HG03139 (cell line): ENCODE measurements at regions not wholly inside any gene's neighbourhood (a gene's known extent, or its start where the extent isn't known, plus 50 kb on each side); places are given as distances from the start of the nearest gene placed in this dataset.
"Not testable (repeated sequence)": the region's sequence is repeated elsewhere in the genome, so short reads cannot be mapped to it uniquely, and the experiment has no call there.

Experiments
- ATAC-seq: cut with Tn5 transposase; IDR thresholded peaks from one replicate; pipeline ENCODE4 v1.9.1; 2021; ENCODE audit not compliant: unreplicated experiment

GRCh38 chr5:12911156-12911555 is 1006.9 kb upstream of the CTNND2 start:
- no peak for ATAC-seq

DNA sequence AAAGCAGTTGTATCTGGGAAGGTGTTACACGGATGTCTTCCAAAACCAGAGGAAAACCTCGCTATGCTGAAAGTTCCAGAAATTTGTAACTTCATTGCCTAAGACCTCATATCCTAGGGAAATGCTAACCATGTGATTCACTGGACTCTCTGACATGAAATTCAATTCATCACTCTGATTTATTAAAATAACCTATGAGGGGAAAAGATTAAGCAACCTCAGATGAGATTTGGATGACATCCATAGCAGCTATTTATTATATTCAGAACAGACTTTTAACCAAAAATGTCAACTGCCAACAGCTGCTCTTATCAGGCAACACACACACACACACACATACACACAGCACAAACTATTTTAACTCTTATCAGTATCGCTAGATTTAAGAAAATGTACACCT is 1006.4 kb upstream of the CTNND2 start:
- ATAC-seq: no peak

- ATAC-seq: no peak
These were observed 998.4 kb upstream of the CTNND2 start for GRCh38 chr5:12902611-12903010.

DNA sequence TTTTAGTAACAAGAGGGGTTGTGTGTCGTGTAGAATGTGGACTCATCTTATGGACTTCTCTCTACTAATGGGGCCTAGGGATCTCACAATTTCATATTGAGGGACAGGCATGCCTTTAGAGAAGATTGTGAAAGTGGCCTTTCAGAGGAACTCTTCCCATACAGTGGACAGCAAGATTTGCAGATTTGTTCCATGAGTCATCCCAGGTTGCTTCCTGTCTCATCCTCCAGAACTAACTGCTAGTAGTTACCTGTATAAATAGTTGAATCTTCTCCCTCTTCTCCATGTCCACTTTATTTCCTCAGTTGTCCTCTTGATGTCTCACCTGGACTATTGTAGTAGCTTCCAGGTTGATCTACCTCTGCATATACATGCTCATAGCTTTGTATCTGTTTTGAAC is 997.5 kb upstream of the CTNND2 start:
- no peak for ATAC-seq

DNA sequence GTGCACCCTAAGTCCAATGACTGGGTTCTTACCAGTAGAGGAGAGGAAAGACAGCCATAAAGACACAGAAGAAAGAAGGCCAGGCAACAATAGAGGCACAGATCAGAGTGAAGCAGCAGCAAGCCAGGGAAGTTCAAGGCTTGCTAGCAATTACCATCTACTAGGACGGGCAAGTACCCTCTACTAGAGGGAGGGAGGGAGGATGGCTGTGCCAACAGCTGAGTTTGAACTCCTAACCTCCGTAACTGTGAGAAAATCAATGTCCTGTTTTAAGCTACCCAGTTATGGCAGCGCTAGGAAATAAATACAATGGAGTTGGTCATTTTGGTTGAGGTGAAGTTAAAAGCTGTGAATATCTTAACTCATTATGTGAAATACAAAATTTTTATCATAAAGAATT is 991.8 kb upstream of the CTNND2 start:
- ATAC-seq: no peak

- ATAC-seq: no peak
These were observed 980.8 kb upstream of the CTNND2 start for GRCh38 chr5:12885018-12885417.

DNA sequence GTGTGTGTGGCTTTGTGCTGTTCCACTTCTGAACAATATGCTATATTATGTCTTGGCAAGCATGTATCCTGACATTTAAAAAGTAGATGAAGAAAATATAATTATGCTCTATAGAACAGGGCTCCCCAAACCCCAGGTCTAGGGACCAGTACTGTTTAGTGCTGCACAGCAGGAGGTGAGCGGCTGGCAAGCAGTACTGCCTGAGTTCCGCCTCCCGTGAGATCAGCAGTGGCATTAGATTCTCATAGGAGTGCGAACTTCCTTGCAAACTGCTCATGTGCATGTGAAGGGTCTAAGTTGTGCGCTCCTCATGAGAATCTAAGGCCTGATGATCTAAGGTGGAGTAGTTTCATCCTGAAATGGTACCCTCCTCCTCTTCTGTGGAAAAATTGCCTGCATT is 979.1 kb upstream of the CTNND2 start:
- ATAC-seq: no peak

DNA sequence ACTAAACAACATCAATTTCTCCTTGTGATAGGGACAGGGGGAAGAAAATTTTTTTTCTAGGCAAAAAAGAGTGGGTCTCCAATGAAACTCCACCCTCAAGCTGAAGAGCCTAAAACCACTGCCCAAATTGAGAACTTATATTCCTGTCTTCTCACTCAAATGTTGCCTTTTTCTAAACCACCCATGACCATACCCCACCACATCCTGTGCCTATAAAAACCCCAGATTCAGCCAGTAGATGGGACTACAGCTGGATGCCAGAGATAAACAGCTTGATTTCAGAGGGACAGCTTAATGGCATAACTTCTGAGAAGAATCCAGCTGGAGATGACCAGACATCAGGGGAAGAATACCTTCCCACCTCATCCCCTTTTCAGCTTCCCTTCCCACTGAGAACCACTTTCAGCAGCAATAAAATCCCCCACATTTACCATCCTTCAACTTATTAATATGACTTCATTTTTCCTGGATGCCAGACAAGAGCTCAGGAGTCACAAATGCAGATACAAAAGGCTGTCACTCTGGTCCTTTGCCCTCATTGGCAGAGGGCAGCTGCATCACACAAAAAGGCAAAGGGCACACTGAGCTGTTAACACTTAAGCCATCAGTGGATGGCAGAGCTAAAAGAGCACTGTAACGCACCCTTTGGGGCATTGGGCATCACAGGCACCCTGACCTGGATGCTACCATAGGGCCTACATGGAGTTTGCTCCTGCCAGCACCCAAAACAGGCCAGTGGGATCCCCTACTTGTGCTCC is 972.5 kb upstream of the CTNND2 start:
- no peak for ATAC-seq

DNA sequence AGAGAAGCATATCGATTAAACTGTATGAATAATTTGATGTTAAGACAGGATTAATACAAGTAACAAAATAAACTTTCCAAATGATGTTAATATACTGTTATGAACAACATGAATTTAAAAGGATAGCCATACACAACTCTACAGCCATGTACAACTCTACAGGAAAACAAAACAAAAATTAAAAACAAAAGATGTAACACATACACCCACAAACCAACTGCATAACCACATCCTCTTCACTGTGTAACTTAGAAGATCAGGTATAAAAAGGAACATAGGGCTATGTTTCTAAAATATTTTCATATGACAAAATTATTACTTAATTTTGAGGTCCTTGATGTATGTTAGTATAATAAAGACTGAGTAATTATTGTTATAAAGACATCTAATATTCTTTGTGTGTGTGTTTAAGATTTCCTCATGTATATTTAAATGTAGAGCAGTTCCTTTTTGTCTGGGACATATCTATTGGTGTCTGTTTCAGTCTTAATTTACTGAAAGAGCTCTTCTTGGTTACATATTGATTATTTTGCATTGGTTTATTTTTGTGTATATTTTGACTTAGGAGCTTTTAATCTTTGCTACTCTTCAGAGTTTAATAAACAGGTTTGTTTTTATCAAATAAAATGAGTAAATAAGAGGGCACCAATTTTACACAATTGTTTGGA is 966.8 kb upstream of the CTNND2 start:
- ATAC-seq: no peak

GRCh38 chr5:12865529-12865928 is 961.3 kb upstream of the CTNND2 start:
- no peak for ATAC-seq

- ATAC-seq: no peak
These were observed 957.8 kb upstream of the CTNND2 start for GRCh38 chr5:12861886-12862654.

DNA sequence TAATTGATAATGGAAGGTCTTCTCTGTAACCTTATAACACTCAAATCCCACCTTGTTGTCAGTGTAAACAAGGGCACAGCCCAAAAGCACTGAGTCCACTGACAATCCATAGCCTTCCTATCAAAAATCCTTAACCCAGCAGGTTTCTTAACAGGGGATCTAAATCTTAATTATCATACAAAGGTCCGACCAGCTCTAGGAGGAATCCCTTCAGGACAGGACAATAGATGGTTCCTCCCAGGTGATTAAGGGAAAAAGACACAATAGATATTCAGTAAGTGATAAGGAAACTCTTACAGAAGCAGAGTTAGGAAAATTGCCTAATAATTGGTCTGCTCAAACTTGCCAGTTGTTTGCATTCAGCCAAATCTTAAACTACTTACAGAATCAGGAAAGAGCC is 951.9 kb upstream of the CTNND2 start:
- ATAC-seq: not testable (repeated sequence)

GRCh38 chr5:12854386-12854785 is 950.1 kb upstream of the CTNND2 start:
- ATAC-seq: no peak

DNA sequence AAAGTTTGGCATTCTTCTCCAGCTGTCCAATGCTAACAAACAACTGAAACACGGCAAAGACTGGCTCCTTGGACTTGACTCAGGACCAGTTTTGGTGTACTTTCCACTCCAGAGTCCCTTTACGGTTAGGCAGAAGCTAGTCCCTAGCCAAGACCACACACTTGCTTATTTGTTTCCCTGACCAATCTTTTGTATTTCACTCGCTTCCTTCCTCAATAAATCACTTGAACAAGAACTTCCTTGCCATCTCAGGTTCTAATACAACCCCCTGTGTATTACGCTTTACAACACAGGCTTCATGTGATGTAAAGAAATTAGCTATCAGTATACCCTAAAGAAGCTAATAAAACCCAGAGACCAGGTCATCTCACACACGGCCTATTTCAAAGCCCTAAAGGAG is 947.5 kb upstream of the CTNND2 start:
- no peak for ATAC-seq

DNA sequence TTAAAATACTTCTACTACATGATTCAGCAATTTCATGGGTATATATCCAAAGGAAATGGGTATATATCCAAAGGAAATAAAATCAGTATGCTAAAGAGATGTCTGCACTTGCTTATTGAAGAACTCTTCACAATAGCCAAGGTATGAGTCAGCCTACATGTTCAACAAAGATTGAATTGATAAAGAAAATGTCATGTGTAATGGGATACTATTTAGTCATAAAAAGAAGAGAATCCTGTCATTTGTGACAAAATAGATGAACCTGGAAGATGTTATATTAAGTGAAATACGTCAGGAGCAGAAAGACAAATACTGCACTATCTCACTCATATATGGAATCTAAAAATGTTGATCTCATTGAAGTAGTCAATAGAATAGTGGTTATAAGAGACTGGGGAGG is 944.5 kb upstream of the CTNND2 start:
- ATAC-seq: no peak

DNA sequence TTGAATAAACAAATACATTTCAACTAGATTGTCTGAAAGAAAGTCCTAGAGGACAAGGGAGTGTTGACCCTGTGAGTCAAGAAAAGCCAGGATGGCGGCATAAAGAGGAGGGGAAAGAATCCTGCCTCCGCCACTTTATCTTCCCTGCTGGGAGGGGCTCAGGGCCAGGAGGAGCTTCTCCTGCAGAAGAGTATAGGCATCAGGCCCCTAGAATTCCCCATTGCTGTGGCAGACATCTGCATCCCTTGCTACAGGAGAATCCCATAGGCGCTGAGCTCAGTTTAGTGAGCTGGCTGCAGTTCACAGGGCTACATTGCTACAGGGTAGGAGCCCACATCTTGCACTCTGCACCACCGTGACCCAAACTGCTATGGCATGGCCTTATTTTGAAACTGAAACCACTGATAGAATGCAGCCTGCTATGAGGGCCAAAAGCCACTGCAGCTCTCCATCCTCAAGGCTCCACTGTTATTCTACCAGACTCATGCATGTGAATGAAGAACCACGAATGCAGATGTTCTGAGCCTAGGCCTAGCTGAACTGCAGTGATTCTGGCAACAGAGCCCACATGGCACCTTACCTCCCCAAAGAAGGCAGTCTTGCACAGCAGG is 941.4 kb upstream of the CTNND2 start:
- no peak for ATAC-seq

DNA sequence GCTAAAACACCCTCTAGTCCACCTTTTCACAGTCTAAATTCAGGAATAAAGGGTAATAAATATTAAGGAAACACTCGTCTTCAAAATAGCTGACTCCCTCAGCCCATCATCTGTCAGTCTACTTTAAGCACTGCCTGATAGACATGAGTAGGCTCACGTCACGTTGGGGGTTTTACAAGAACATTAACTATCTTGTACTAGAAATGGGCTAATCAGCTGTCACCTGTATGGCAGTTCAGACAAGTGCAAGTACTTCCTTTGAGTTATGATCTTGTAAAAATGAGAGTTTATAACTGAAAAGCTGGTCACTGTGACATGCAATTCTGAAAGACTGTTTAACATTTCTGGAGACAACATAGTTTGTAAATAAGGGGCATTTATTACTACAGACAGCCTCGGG is 936.7 kb upstream of the CTNND2 start:
- no peak for ATAC-seq

DNA sequence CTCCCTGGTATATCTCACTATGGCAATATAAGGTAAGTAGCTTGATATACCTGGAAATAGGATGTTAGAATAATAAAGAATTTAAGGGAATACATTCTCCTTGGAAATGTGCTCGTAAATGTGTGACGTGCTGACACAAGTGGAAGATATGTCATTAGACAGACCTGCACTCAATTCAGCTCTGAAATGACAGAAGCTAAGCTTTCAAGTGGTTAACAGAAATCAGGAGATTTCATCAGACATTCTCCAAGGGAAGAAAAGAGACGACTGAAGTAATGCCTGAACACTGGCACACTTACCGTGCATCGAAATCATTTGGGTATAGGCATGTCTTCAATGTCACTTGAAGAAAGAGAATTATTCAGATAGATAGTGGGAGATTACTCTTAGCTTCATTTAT is 933.3 kb upstream of the CTNND2 start:
- no peak for ATAC-seq

DNA sequence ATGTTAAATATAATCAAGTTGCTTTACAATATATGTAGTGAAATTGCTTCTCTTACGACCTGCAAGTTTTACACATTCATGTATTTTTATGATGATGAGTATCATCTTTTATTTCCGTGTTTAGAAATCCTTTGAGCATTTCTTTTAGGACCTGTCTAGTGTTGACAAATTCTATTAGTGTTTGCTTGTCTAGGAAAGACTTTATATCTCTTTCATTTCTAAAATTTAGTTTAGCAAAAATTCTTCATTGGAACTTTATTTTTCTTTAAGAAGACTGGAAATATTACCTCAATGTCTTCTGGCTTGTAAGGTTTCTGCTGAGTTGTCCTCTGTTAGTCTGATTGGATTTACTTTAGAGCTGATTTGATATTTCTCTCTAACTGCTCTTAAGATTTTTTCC is 920.9 kb upstream of the CTNND2 start:
- ATAC-seq: no peak

- ATAC-seq: no peak
These were observed 901.0 kb upstream of the CTNND2 start for GRCh38 chr5:12805165-12805698.

DNA sequence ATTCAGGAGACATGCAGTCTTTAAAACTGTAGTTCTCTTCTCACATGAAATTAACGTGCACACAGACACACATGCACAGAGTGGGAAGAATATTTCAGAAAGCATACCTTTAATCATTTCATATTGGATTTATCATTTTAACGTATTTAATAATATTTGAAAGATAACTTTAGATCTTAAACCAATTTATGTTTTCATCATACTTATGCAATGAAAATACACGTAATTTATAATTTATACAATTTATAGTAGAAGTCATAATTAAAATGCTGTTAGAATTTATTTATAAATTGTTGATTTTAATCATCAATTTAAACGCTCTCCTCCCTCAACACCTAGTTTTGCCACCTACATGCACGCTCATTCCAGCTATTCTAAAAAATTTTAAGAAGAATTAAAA is 894.9 kb upstream of the CTNND2 start:
- ATAC-seq: no peak

- ATAC-seq: no peak
These were observed 891.1 kb upstream of the CTNND2 start for GRCh38 chr5:12795333-12795663.
